ENCODE measurements at regions not wholly inside any gene's neighbourhood (a gene's known extent, or its start where the extent isn't known, plus 50 kb on each side); places are given as distances from the start of the nearest gene placed in this dataset.

DNA sequence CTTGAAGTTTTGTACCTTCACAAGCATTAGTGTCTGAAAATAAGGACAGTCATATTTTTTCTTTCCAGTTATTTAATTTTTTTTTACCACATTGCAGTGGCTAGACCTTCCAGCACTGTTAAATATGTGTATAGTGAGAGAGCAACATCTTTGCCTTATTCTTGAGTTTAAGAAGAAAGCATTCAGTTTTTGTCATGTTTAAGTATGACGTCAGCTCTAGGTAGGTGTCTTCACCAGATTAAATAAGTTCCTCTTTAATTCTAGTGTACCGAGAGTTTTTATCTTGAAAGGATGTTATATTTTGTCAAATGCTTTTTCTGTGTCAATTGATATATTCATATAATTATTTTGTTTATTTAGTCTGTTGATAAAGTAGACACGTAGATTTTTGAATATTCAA lies 258.8 kb downstream of the FAM181B start:
- POLR2A ChIA-PET = no interaction called here
- no peak overlapping the region for H3K4me2 ChIP-seq
- 10% methylated on average over 3 of the region's 3 CpGs for WGBS (ENCODE audit: missing lambda C conversion rate)
- no peak overlapping the region for H3K27ac ChIP-seq
- TF ChIP-seq NPAS2 (CRISPR knock-in tag; IDR thresholded peaks at IDR 0.05; ENCODE audit: borderline replicate concordance) (no peak), EHMT2 (IDR thresholded peaks at IDR 0.05; ENCODE audit: low read depth) (no peak), TFCP2L1 (CRISPR knock-in tag; IDR thresholded peaks at IDR 0.05) (no peak), HOXA7 (CRISPR knock-in tag; IDR thresholded peaks at IDR 0.05) (no peak), USF2 (IDR thresholded peaks at IDR 0.05) (no peak), RNF2 (IDR thresholded peaks at IDR 0.05; ENCODE audit: borderline replicate concordance, low read depth) (no peak), MAFK (IDR thresholded peaks at IDR 0.05; ENCODE audit: partially characterized antibody) (no peak), POLR2A (IDR thresholded peaks at IDR 0.05; ENCODE audit: low read length) (no peak)
- no peak overlapping the region for H3K4me3 ChIP-seq
- FAIRE-seq = no peak
- no peak for DNase-seq (ENCODE audit: low read depth in 1 of 2, low spot score in 1 of 2)
- no peaks in the 10 kb centered on the region for H3K4me1 ChIP-seq
- CTCF ChIA-PET = no interaction called here
- no peak for ATAC-seq
- H3K9me3 ChIP-seq = no peaks in the 10 kb centered on the region

GRCh38 chr11:82465481-82465880 lies 268.2 kb downstream of the FAM181B start:
- ChIA-PET CTCF (no interaction called here), POLR2A (no interaction called here)
- no peaks in the 10 kb centered on the region for H3K9me3 ChIP-seq
- no peak for DNase-seq (ENCODE audit: low read depth in 1 of 2, low spot score in 1 of 2)
- FAIRE-seq = no peak
- ATAC-seq = no peak
- H3K4me1 ChIP-seq = no peaks in the 10 kb centered on the region
- no peak overlapping the region for H3K27ac ChIP-seq
- TF ChIP-seq HES2 (IDR thresholded peaks at IDR 0.05) (no peak), RFX5 (IDR thresholded peaks at IDR 0.05) (no peak), RCOR1 (IDR thresholded peaks at IDR 0.05; ENCODE audit: low read depth, low read length) (no peak), RARB (CRISPR knock-in tag; IDR thresholded peaks at IDR 0.05) (no peak)
- H3K4me2 ChIP-seq = no peak overlapping the region
- 5% methylated on average over 2 of the region's 2 CpGs for WGBS (ENCODE audit: missing lambda C conversion rate)
- H3K4me3 ChIP-seq = no peak overlapping the region

DNA sequence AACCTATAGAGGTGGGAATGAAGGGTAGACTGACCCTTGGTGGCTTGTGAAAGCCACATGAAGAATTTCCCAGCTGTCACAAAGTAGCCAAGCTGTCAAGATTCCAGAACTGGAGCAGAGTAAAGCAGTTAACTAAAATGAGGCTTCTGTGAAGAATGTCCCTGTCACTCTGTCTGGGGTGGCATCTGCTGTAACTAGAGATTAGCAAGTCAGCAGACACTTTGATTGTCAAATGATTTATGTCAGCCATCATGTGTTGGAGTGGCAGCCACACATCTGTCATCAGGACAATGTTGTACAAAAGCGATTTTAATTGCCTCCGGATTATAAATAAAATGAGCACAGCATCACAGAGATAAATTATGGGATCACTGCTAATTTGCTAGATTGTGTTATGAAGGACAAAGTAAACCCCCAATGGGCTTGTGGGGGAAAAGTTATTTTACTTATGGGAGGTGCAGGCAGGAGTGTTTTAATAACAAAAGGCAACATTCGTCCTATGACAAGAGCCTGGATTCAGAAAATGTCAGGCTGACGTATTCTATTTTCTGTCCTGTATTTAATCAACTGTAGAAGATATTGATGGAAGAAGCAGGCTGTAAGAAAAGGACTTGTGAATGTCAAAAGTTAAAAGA lies 270.9 kb downstream of the FAM181B start:
- Histone ChIP-seq H3K4me1 (no peaks in the 10 kb centered on the region), H3K27ac (no peak overlapping the region), H3K4me3 (no peak overlapping the region), H3K9me3 (no peaks in the 10 kb centered on the region), H3K4me2 (no peak overlapping the region)
- FAIRE-seq = no peak
- no peak for DNase-seq (ENCODE audit: low read depth in 1 of 2, low spot score in 1 of 2)
- 35% methylated on average over 4 of the region's 4 CpGs for WGBS (ENCODE audit: missing lambda C conversion rate)
- POLR2A ChIA-PET = no interaction called here
- no peak for ATAC-seq
- CTCF ChIA-PET = no interaction called here
- no peak for TF ChIP-seq CTCF (IDR thresholded peaks at IDR 0.05)
- TF ChIP-seq NFE2L2 (conservative IDR thresholded peaks at IDR 0.05; ENCODE audit: low read length) = no peak
- TF ChIP-seq HOXA7 (CRISPR knock-in tag; IDR thresholded peaks at IDR 0.05) = no peak
- no peak for TF ChIP-seq KDM1A (IDR thresholded peaks at IDR 0.05; ENCODE audit: low read depth)
- TF ChIP-seq HES2 (IDR thresholded peaks at IDR 0.05) = no peak
- no peak for TF ChIP-seq GATA3 (IDR thresholded peaks at IDR 0.05; ENCODE audit: borderline replicate concordance)
- TF ChIP-seq HOXB13 (CRISPR knock-in tag; IDR thresholded peaks at IDR 0.05; ENCODE audit: low read depth) = no peak
- TF ChIP-seq E2F6 (IDR thresholded peaks at IDR 0.05; ENCODE audit: borderline replicate concordance, low read depth) = no peak
- no peak for TF ChIP-seq ZSCAN20 (CRISPR knock-in tag; IDR thresholded peaks at IDR 0.05)
- no peak for TF ChIP-seq MAFK (IDR thresholded peaks at IDR 0.05; ENCODE audit: partially characterized antibody)
- no peak for TF ChIP-seq CBX2 (IDR thresholded peaks at IDR 0.05; ENCODE audit: borderline replicate concordance, low read depth)
